ENCODE measurements at regions not wholly inside any gene's neighbourhood (a gene's known extent, or its start where the extent isn't known, plus 50 kb on each side); places are given as distances from the start of the nearest gene placed in this dataset.

GRCh38 chr2:234596696-234597575, 100.1 kb upstream of the ARL4C start:
- no peak for TF ChIP-seq NFIC (IDR thresholded peaks at IDR 0.05)
- no peak for TF ChIP-seq ZBTB7A (IDR thresholded peaks at IDR 0.05; ENCODE audit: low read depth)
- TF ChIP-seq FOXM1 (IDR thresholded peaks at IDR 0.05; ENCODE audit: borderline replicate concordance, low read depth), result no peak
- no peak for TF ChIP-seq USF1 (IDR thresholded peaks at IDR 0.05)
- TF ChIP-seq CEBPB (IDR thresholded peaks at IDR 0.05), result no peak
- no peak for TF ChIP-seq YY1 (IDR thresholded peaks at IDR 0.05; ENCODE audit: low read depth)
- no peak for TF ChIP-seq REST (IDR thresholded peaks at IDR 0.05; ENCODE audit: low read depth)
- TF ChIP-seq TAF1 (IDR thresholded peaks at IDR 0.05; ENCODE audit: low read depth), result no peak
- TF ChIP-seq TCF12 (IDR thresholded peaks at IDR 0.05; ENCODE audit: low read depth), result no peak
- no peak for TF ChIP-seq RAD21 (IDR thresholded peaks at IDR 0.05; ENCODE audit: low read depth)
- TF ChIP-seq EGR1 (IDR thresholded peaks at IDR 0.05), result no peak

GRCh38 chr2:234595829-234596228, 98.9 kb upstream of the ARL4C start:
- TF ChIP-seq NFIC (IDR thresholded peaks at IDR 0.05), result no peak
- TF ChIP-seq CEBPB (IDR thresholded peaks at IDR 0.05), result no peak
- TF ChIP-seq EGR1 (IDR thresholded peaks at IDR 0.05), result no peak
- TF ChIP-seq TCF12 (IDR thresholded peaks at IDR 0.05; ENCODE audit: low read depth), result no peak
- no peak for TF ChIP-seq TEAD4 (IDR thresholded peaks at IDR 0.05)
- TF ChIP-seq FOXM1 (IDR thresholded peaks at IDR 0.05; ENCODE audit: borderline replicate concordance, low read depth), result no peak
- no peak for TF ChIP-seq RAD21 (IDR thresholded peaks at IDR 0.05; ENCODE audit: low read depth)
- no peak for TF ChIP-seq TAF1 (IDR thresholded peaks at IDR 0.05; ENCODE audit: low read depth)
- TF ChIP-seq USF1 (IDR thresholded peaks at IDR 0.05), result no peak
- TF ChIP-seq CREB1 (IDR thresholded peaks at IDR 0.05; ENCODE audit: low read depth), result no peak
- TF ChIP-seq YY1 (IDR thresholded peaks at IDR 0.05; ENCODE audit: low read depth), result no peak
- no peak for TF ChIP-seq REST (IDR thresholded peaks at IDR 0.05; ENCODE audit: low read depth)
- TF ChIP-seq MAX (IDR thresholded peaks at IDR 0.05), result no peak
- TF ChIP-seq EP300 (IDR thresholded peaks at IDR 0.05; ENCODE audit: borderline replicate concordance), result no peak
- no peak for TF ChIP-seq ZBTB7A (IDR thresholded peaks at IDR 0.05; ENCODE audit: low read depth)

GRCh38 chr2:234594715-234595114, 97.8 kb upstream of the ARL4C start:
- TF ChIP-seq CREB1 (IDR thresholded peaks at IDR 0.05; ENCODE audit: low read depth), result no peak
- no peak for TF ChIP-seq CEBPB (IDR thresholded peaks at IDR 0.05)
- no peak for TF ChIP-seq EGR1 (IDR thresholded peaks at IDR 0.05)
- TF ChIP-seq TEAD4 (IDR thresholded peaks at IDR 0.05), result no peak
- TF ChIP-seq NFIC (IDR thresholded peaks at IDR 0.05), result no peak
- TF ChIP-seq TCF12 (IDR thresholded peaks at IDR 0.05; ENCODE audit: low read depth), result no peak
- TF ChIP-seq YY1 (IDR thresholded peaks at IDR 0.05; ENCODE audit: low read depth), result no peak
- no peak for TF ChIP-seq FOXM1 (IDR thresholded peaks at IDR 0.05; ENCODE audit: borderline replicate concordance, low read depth)

- no peak for TF ChIP-seq TEAD4 (IDR thresholded peaks at IDR 0.05)
- no peak for TF ChIP-seq YY1 (IDR thresholded peaks at IDR 0.05; ENCODE audit: low read depth)
- no peak for TF ChIP-seq RAD21 (IDR thresholded peaks at IDR 0.05; ENCODE audit: low read depth)
Observed at GRCh38 chr2:234593636-234594035, 96.8 kb upstream of the ARL4C start.

- TF ChIP-seq CREB1 (IDR thresholded peaks at IDR 0.05; ENCODE audit: low read depth) (no peak), RAD21 (IDR thresholded peaks at IDR 0.05; ENCODE audit: low read depth) (no peak), FOXM1 (IDR thresholded peaks at IDR 0.05; ENCODE audit: borderline replicate concordance, low read depth) (no peak), TCF12 (IDR thresholded peaks at IDR 0.05; ENCODE audit: low read depth) (no peak), TAF1 (IDR thresholded peaks at IDR 0.05; ENCODE audit: low read depth) (no peak), NFIC (IDR thresholded peaks at IDR 0.05) (no peak), TEAD4 (IDR thresholded peaks at IDR 0.05) (no peak), YY1 (IDR thresholded peaks at IDR 0.05; ENCODE audit: low read depth) (no peak), REST (IDR thresholded peaks at IDR 0.05; ENCODE audit: low read depth) (no peak), EGR1 (IDR thresholded peaks at IDR 0.05) (no peak), EP300 (IDR thresholded peaks at IDR 0.05; ENCODE audit: borderline replicate concordance) (no peak), USF1 (IDR thresholded peaks at IDR 0.05) (no peak), ZBTB7A (IDR thresholded peaks at IDR 0.05; ENCODE audit: low read depth) (no peak), MAX (IDR thresholded peaks at IDR 0.05) (no peak), CEBPB (IDR thresholded peaks at IDR 0.05) (no peak)
Observed at GRCh38 chr2:234592541-234592940, 95.7 kb upstream of the ARL4C start.
